H9 (cell line): ENCODE measurements at regions not wholly inside any gene's neighbourhood (a gene's known extent, or its start where the extent isn't known, plus 50 kb on each side); places are given as distances from the start of the nearest gene placed in this dataset.

ENCODE experiments used
- DNase-seq: peaks from one replicate; pipeline ENCODE4 v3.0.0-alpha.2; 2017
- H2AFZ ChIP-seq: one replicate; pipeline ENCODE4 v1.6.1; 2013; ENCODE audit warnings: mild to moderate bottlenecking, low read length, control low read depth, moderate library complexity
- H2AK5ac ChIP-seq: 2 replicates; pipeline ENCODE4 v1.6.1; 2013; ENCODE audit warnings: low read length, control low read depth, mixed read lengths; ENCODE audit not compliant: insufficient read length
- H2BK120ac ChIP-seq: one replicate; pipeline ENCODE4 v1.6.1; 2013; ENCODE audit warnings: low read depth, mild to moderate bottlenecking, low read length, control low read depth, inconsistent platforms; ENCODE audit not compliant: poor library complexity, severe bottlenecking
- H2BK12ac ChIP-seq: 2 replicates; pipeline ENCODE4 v1.6.1; 2013; ENCODE audit warnings: low read length, control low read depth, mixed read lengths, low read depth; ENCODE audit not compliant: insufficient read length
- H2BK15ac ChIP-seq: 2 replicates; pipeline ENCODE4 v1.6.1; 2013; ENCODE audit warnings: low read depth, low read length, control low read depth
- H2BK20ac ChIP-seq: one replicate; pipeline ENCODE4 v1.6.1; 2013; ENCODE audit warnings: low read depth, mild to moderate bottlenecking, low read length, control low read depth, inconsistent platforms; ENCODE audit not compliant: poor library complexity, severe bottlenecking
- H2BK5ac ChIP-seq: 2 replicates; pipeline ENCODE4 v1.6.1; 2013; ENCODE audit warnings: low read length, control low read depth, mixed read lengths; ENCODE audit not compliant: insufficient read length
- H3K14ac ChIP-seq: 2 replicates; pipeline ENCODE4 v1.6.1; 2013; ENCODE audit warnings: low read length, control low read depth; ENCODE audit not compliant: insufficient read depth
- H3K18ac ChIP-seq: 2 replicates; pipeline ENCODE4 v1.6.1; 2013; ENCODE audit warnings: low read depth, mild to moderate bottlenecking, mixed read lengths, low read length, control low read depth; ENCODE audit not compliant: insufficient read length
- H3K23ac ChIP-seq: 2 replicates; pipeline ENCODE4 v1.6.1; 2013; ENCODE audit warnings: low read length, control low read depth, mixed read lengths, low read depth; ENCODE audit not compliant: insufficient read length
- H3K23me2 ChIP-seq: 2 replicates; pipeline ENCODE4 v1.6.1; 2013; ENCODE audit warnings: low read depth, mild to moderate bottlenecking, mixed read lengths, low read length, control low read depth; ENCODE audit not compliant: insufficient read length, poor library complexity, severe bottlenecking
- H3K27ac ChIP-seq: 2 replicates; pipeline ENCODE4 v1.5.1; 2013; ENCODE audit warnings: low read length, control low read depth, mixed read lengths, low read depth; ENCODE audit not compliant: insufficient read length
- H3K27me3 ChIP-seq: 2 replicates; pipeline ENCODE4 v1.6.1; 2013; ENCODE audit warnings: low read length, control low read depth, inconsistent platforms; ENCODE audit not compliant: insufficient read depth
- H3K4ac ChIP-seq: 2 replicates; pipeline ENCODE4 v1.6.1; 2013; ENCODE audit warnings: low read depth, mild to moderate bottlenecking, control low read depth, inconsistent platforms, low read length, moderate library complexity
- H3K4me1 ChIP-seq: 2 replicates; pipeline ENCODE4 v1.6.1; 2013; ENCODE audit warnings: low read length, control low read depth, inconsistent platforms; ENCODE audit not compliant: insufficient read depth
- H3K4me2 ChIP-seq: 2 replicates; pipeline ENCODE4 v1.6.1; 2013; ENCODE audit warnings: low read length, control low read depth, mixed read lengths; ENCODE audit not compliant: insufficient read length, insufficient read depth
- H3K56ac ChIP-seq: 2 replicates; pipeline ENCODE4 v1.6.1; 2013; ENCODE audit warnings: low read depth, mild to moderate bottlenecking, mixed read lengths, low read length, control low read depth; ENCODE audit not compliant: insufficient read length
- H3K79me1 ChIP-seq: 2 replicates; pipeline ENCODE4 v1.6.1; 2013; ENCODE audit warnings: low read depth, mild to moderate bottlenecking, moderate library complexity, low read length, control low read depth, inconsistent platforms; ENCODE audit not compliant: insufficient read depth, poor library complexity, severe bottlenecking
- H3K79me2 ChIP-seq: 2 replicates; pipeline ENCODE4 v1.6.1; 2013; ENCODE audit warnings: low read length, control low read depth, inconsistent platforms; ENCODE audit not compliant: insufficient read depth
- H3K9ac ChIP-seq: 2 replicates; pipeline ENCODE4 v1.6.1; 2013; ENCODE audit warnings: low read length, control low read depth, mixed read lengths; ENCODE audit not compliant: insufficient read length; ENCODE audit errors: extremely low read depth
- H3K9me3 ChIP-seq: one replicate; pipeline ENCODE4 v1.6.1; 2013; ENCODE audit warnings: low read depth, low read length, inconsistent platforms; ENCODE audit not compliant: control insufficient read depth
- H3T11ph ChIP-seq: one replicate; pipeline ENCODE4 v1.6.1; 2013; ENCODE audit warnings: mild to moderate bottlenecking, low read length, control low read depth, inconsistent platforms
- H4K20me1 ChIP-seq: one replicate; pipeline ENCODE4 v1.6.1; 2013; ENCODE audit not compliant: control insufficient read depth, insufficient read length, insufficient read depth
- H4K5ac ChIP-seq: 2 replicates; pipeline ENCODE4 v1.6.1; 2013; ENCODE audit warnings: low read depth, mild to moderate bottlenecking, mixed read lengths, low read length, control low read depth; ENCODE audit not compliant: insufficient read length
- H4K8ac ChIP-seq: replicated peaks from 2 replicates; pipeline ENCODE4 v1.6.1; 2013; ENCODE audit warnings: low read length, control low read depth, mixed read lengths, low read depth; ENCODE audit not compliant: insufficient read length
- H4K91ac ChIP-seq: 2 replicates; pipeline ENCODE4 v1.6.1; 2013; ENCODE audit warnings: low read depth, mild to moderate bottlenecking, moderate library complexity, mixed read lengths, low read length, control low read depth; ENCODE audit not compliant: insufficient read length
- H3K27ac Mint-ChIP-seq, 3 experiments: 2 replicates in 2 of 3; 3 replicates in 1 of 3; pipeline ENCODE4 v1.8.0; 2020 to 2021; ENCODE audit warnings: mixed read lengths in 3 of 3, mild to moderate bottlenecking in 1 of 3, moderate library complexity in 1 of 3
- H3K27me3 Mint-ChIP-seq: 2 replicates; pipeline ENCODE4 v1.8.0; 2021; ENCODE audit warnings: low read depth, mild to moderate bottlenecking, moderate library complexity, mixed read lengths
- H3K36me3 Mint-ChIP-seq, 3 experiments: 2 replicates in 2 of 3; 3 replicates in 1 of 3; pipeline ENCODE4 v1.8.0; 2020 to 2021; ENCODE audit warnings: low read depth in 3 of 3, mixed read lengths in 3 of 3; ENCODE audit not compliant: insufficient read depth in 1 of 3
- H3K4me1 Mint-ChIP-seq, 2 experiments: 2 replicates each; pipeline ENCODE4 v1.8.0; 2020; ENCODE audit warnings: mixed read lengths in 2 of 2
- H3K4me3 Mint-ChIP-seq, 2 experiments: 2 replicates in 1 of 2; 3 replicates in 1 of 2; pipeline ENCODE4 v1.8.0; 2020 to 2021; ENCODE audit warnings: mild to moderate bottlenecking in 2 of 2, mixed read lengths in 2 of 2, moderate library complexity in 1 of 2
- H3K9me3 Mint-ChIP-seq, 2 experiments: 2 replicates in 1 of 2; 3 replicates in 1 of 2; pipeline ENCODE4 v1.8.0; 2020; ENCODE audit warnings: mild to moderate bottlenecking in 2 of 2, mixed read lengths in 2 of 2, moderate library complexity in 1 of 2
- CTCF ChIP-seq: fragments of 200-600 bp; sonication (generic); conservative IDR thresholded peaks from 3 replicates; pipeline ENCODE4 v1.8.0; 2021; ENCODE audit warnings: antibody characterized with exemption, mild to moderate bottlenecking
- WGBS: extraction: QIAGEN DNeasy Blood & Tissue Kit; methylation state at CpG from one replicate; pipeline ENCODE4 v1.1.7; 2013; ENCODE audit warnings: missing lambda C conversion rate, low lambda C conversion rate, mixed read lengths; ENCODE audit not compliant: insufficient read length; ENCODE audit errors: extremely low coverage; 5-methylcytosine and 5-hydroxymethylcytosine counted together

GRCh38 chr1:96030312-96030711 lies 691.3 kb upstream of the PTBP2 start:
- Histone ChIP-seq H4K8ac (no peak overlapping the region), H3K4me2 (no peak overlapping the region), H2BK20ac (no peak overlapping the region), H4K5ac (no peak overlapping the region), H2AK5ac (no peak overlapping the region), H2BK15ac (no peak overlapping the region), H3K9me3 (no peaks in the 10 kb centered on the region), H3K27me3 (no peaks in the 10 kb centered on the region), H3K18ac (no peak overlapping the region), H3K14ac (no peak overlapping the region), H3K23me2 (no peaks in the 10 kb centered on the region), H3T11ph (no peak overlapping the region), H2BK5ac (no peak overlapping the region), H4K91ac (no peak overlapping the region), H3K4ac (no peak overlapping the region), H2BK12ac (no peak overlapping the region), H3K23ac (no peak overlapping the region), H4K20me1 (no peaks in the 10 kb centered on the region), H3K79me1 (no peaks in the 10 kb centered on the region), H2BK120ac (no peak overlapping the region), H3K4me1 (peaks cover 2% of the 10 kb centered on the region; the same call in 1 of the 2 replicates), H3K79me2 (no peaks in the 10 kb centered on the region), H3K27ac (no peak overlapping the region), H3K56ac (no peak overlapping the region), H3K9ac (no peak overlapping the region), H2AFZ (no peak overlapping the region)
- TF ChIP-seq CTCF, result no peak
- Mint-ChIP-seq H3K4me1 (peaks cover 1 to 2% of the 10 kb centered on the region in 2 experiments; a peak in 1 of 4 replicates), H3K27me3 (no peaks in the 10 kb centered on the region), H3K4me3 (no peak overlapping the region), H3K9me3 (peaks cover 16 to 24% of the 10 kb centered on the region in 2 experiments), H3K27ac (no peak overlapping the region), H3K36me3 (peaks cover 0 to 25% (median 12%) of the 10 kb centered on the region in 3 experiments; a peak in 5 of 7 replicates)
- no CpG with 5 or more reads among the region's 1 CpG for WGBS
- no peak for DNase-seq
